Activated T-helper 17 cell treated with anti-CD3 and anti-CD28 coated beads, Interleukin-2, amount 50 U/mL, for 72 hours (primary cell): ENCODE measurements at regions not wholly inside any gene's neighbourhood (a gene's known extent, or its start where the extent isn't known, plus 50 kb on each side); places are given as distances from the start of the nearest gene placed in this dataset.

Experiments used
- ATAC-seq: fragments of 150-1000 bp; cut with Tn5 transposase; replicated peaks from 2 replicates; pipeline ENCODE4 v1.10.0; 2021; ENCODE audit warnings: mild to moderate bottlenecking, moderate library complexity
- H3K27ac Mint-ChIP-seq: one replicate; pipeline ENCODE4 v1.8.0; 2022; ENCODE audit warnings: mixed read lengths
- H3K27me3 Mint-ChIP-seq: one replicate; pipeline ENCODE4 v1.8.0; 2022; ENCODE audit warnings: mixed read lengths
- H3K36me3 Mint-ChIP-seq: one replicate; pipeline ENCODE4 v1.8.0; 2022; ENCODE audit warnings: low read depth, mild to moderate bottlenecking, mixed read lengths
- H3K4me1 Mint-ChIP-seq: one replicate; pipeline ENCODE4 v1.8.0; 2022; ENCODE audit warnings: mixed read lengths
- H3K4me3 Mint-ChIP-seq: one replicate; pipeline ENCODE4 v1.8.0; 2022; ENCODE audit warnings: mild to moderate bottlenecking, mixed read lengths
- H3K9me3 Mint-ChIP-seq: one replicate; pipeline ENCODE4 v1.8.0; 2022; ENCODE audit warnings: mixed read lengths

DNA sequence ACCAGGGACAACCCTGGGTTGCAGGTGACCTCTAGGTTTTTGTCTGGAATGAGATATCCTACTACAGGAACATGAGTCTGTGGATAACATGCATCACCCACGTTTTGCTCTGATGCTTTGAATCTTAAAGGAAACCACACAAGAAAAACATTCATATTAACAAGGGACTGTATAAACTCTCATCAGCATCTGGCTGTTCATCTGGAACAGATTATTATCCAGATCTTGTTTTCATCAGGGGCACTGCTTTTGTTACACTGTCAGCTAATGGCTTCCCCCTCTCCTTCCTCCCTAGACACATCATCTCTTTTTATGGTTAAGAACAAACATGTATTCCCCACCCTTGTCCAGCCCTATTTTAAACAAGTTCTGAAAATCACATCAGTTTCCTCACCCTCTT lies 1095.7 kb downstream of the AACS start:
- H3K4me3 Mint-ChIP-seq = no peak overlapping the region
- H3K36me3 Mint-ChIP-seq = no peaks in the 10 kb centered on the region
- peaks cover 6% of the 10 kb centered on the region for H3K9me3 Mint-ChIP-seq
- no peak for ATAC-seq
- H3K27me3 Mint-ChIP-seq = peaks cover 3% of the 10 kb centered on the region
- no peaks in the 10 kb centered on the region for H3K4me1 Mint-ChIP-seq
- no peak overlapping the region for H3K27ac Mint-ChIP-seq

DNA sequence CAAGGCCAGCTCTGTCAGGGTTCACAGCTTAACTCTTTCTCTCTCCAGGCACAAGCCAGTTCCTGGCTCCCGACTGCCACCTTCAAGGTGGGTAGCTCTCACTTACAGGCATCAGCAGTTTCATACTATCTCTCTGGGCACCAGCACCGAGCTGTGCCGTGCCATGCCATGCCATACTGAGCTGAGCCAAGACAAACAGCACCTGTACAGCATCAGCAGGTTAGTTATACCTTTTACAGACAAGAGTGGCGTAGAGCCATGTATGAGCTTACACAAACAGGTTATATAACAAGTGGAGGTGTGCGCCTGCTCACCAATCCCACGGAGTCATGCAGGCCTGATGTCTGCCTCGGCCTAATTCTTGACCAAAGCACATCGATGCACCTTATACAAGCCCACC lies 1098.7 kb downstream of the AACS start:
- no peaks in the 10 kb centered on the region for H3K36me3 Mint-ChIP-seq
- no peak overlapping the region for H3K27ac Mint-ChIP-seq
- H3K9me3 Mint-ChIP-seq = peaks cover 6% of the 10 kb centered on the region
- no peak for ATAC-seq
- H3K4me3 Mint-ChIP-seq = no peak overlapping the region
- H3K4me1 Mint-ChIP-seq = no peaks in the 10 kb centered on the region
- H3K27me3 Mint-ChIP-seq = peaks cover 3% of the 10 kb centered on the region

DNA sequence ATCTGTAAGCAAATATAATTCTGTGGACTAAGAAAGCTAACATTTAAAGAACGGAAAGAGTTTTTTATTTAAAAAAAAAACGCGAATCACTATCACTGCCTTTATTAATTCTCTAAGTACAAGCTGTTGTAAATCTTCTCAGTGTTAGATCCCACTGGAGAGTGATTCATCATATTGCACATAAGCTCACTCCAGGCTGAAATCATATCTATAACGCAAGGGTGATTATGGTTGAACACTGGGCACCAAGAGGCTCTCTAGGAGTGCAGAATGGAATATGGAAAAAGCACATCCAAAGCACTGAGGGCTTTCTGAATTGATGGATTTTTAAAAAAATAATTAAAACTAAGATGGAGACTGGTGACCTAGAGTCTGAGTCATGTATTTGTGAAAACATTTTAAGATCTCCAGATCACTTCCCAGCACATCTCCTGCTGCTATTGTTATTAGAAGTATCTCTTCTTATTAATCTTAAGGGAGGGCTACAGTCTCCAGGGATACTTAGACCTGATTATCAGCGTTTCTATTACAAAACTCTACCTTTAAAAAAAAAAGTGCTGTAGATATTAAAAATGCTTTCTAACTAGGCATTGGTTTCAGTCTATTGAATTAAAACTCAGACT lies 1106.8 kb downstream of the AACS start:
- Mint-ChIP-seq H3K4me1 (no peaks in the 10 kb centered on the region), H3K27ac (no peak overlapping the region), H3K9me3 (no peaks in the 10 kb centered on the region), H3K27me3 (peaks cover 4% of the 10 kb centered on the region), H3K4me3 (no peak overlapping the region), H3K36me3 (no peaks in the 10 kb centered on the region)
- no peak for ATAC-seq

DNA sequence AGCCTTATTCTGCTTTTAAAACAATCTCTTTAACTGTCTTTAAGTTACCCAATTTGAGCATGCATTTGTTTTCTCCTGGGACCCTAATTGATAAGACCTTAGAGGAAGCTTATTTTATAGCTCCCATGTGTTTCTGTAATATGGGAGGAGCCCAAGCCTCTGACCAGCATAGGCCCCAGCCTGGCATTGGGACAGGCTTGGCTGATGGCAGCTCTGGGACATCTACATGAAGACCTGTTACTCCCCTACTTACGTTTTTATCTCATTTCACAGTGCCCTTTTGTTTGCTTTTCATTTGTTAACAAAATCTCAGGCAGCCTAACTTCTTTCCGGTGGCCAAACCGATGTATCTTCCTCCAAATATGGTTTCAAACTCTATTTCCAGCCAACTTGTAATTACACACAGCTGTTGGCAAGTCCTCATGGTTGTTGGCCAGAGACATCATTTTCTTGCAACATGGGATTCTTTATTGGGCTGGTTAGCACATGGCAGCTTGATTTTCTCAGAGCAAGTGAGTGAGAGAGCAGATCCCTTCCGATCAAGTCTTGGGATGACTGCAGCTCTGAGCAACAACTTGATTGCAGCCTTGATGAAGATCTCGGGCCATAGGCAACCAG lies 1117.5 kb downstream of the AACS start:
- no peak overlapping the region for H3K27ac Mint-ChIP-seq

DNA sequence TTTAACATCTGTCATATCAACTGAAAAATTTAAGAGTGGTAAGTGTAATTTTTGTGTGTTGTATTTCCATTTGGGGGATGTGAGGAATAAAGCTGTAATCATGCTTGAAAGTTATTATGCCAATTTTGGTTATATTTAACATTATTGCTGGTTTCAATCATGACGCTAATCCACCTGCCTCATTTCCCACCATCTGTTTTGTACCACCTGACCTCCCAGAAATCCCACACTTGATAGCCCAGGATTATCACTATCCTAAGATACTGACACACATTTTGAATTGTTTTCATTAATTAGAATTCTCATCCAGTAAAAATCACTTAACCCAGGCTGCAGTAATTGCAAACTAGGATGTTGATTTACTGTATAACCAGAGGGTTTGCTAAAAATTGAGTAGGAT lies 1119.8 kb downstream of the AACS start:
- no peak for ATAC-seq

More for the DNA sequence above, 1117.5 kb downstream of the AACS start:
- peaks cover 7% of the 10 kb centered on the region for H3K9me3 Mint-ChIP-seq
- no peaks in the 10 kb centered on the region for H3K36me3 Mint-ChIP-seq
- ATAC-seq = no peak
- no peak overlapping the region for H3K4me3 Mint-ChIP-seq
- no peaks in the 10 kb centered on the region for H3K4me1 Mint-ChIP-seq
- H3K27me3 Mint-ChIP-seq = peaks cover 7% of the 10 kb centered on the region

DNA sequence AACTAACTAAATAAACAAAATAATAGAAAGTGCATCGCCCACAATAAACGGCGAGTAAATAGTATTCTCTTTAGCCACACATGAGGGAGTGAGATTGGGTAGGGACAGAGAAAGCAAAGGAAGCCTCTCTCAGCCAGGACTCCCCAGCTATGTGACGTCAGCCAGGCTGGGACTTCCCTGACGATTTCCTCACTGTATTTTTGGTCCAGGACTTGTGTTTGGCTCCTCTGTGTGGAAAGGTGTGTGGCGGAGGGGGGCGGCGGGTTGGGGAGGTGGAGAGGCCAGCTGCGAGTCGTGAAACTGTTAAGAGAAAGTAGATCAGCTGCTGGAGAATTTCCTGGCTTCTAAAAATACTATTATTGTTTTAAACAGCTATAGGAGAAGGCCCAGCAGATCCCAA lies 1124.6 kb downstream of the AACS start:
- Mint-ChIP-seq H3K27ac (no peak overlapping the region), H3K27me3 (peaks cover 21% of the 10 kb centered on the region), H3K4me3 (no peak overlapping the region), H3K9me3 (no peaks in the 10 kb centered on the region), H3K4me1 (no peaks in the 10 kb centered on the region), H3K36me3 (no peaks in the 10 kb centered on the region)
- ATAC-seq = no peak

More for the DNA sequence above, 1119.8 kb downstream of the AACS start:
- Mint-ChIP-seq H3K27ac (no peak overlapping the region), H3K4me1 (no peaks in the 10 kb centered on the region), H3K9me3 (peaks cover 6% of the 10 kb centered on the region), H3K27me3 (peaks cover 25% of the 10 kb centered on the region), H3K4me3 (no peak overlapping the region), H3K36me3 (no peaks in the 10 kb centered on the region)

DNA sequence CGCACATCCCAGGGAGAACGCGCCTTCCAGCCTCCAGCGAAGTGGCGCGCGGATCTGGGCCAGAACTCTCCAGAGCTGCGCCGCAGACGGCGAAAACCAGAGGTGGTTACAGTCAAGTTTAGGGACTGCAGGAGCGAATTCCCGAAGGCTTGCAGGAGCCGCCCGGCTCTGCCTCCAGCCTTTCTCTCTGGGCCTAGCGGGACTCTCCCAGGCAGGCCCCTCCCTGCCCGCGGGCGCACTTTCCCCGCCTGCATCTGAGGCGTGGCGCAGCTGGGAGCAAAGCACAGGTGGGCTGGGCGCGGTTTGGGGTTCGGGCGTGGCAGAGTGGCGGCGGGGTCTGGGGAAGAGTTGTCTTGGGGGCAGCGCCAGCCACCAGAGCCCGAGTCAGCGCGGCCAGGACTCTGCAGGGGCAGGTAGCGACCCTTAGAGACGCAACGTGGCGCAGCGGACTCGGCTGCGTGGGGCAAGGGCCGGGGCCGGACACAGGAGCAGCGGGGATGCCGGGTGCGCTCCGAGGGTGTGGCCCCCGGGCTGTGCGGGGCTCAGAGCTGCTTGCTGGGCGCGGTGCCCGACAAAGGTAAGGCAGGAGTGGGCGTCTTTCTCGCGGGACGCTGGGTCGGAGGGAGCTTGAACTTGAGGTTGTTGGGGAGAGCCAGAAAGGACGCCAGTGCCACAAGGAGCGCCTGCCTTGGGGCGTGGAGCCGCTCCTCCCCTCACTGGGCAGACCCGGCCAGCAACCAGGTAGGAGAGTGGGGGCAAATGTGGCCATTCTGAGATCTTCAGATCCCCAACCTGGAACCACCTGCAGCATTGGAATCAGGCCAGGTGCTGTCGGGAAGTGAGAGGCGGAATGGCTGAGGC lies 1126.0 kb downstream of the AACS start:
- Mint-ChIP-seq H3K27me3 (peaks cover 20% of the 10 kb centered on the region), H3K36me3 (no peaks in the 10 kb centered on the region), H3K4me1 (no peaks in the 10 kb centered on the region), H3K9me3 (peaks cover 6% of the 10 kb centered on the region), H3K4me3 (no peak overlapping the region), H3K27ac (no peak overlapping the region)
- no peak for ATAC-seq

DNA sequence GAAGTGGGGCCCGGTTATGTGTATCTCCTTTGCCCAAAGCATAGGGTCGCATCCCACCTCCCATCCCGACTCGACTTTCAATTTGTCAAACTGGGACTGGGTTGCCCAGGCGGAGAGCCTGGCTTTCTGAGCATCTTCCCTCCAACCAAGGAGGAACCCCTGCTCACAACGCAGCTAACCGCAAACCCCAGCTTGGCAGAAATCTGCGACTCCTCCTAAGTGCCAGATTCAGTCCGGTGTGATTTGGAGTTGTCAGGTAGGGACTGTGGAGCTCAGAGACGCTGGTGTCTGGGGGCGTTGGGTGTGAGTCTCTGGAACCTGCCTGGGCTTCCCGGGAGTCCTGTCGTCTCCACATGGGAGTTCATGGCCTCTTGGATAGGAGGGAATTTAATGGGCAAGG lies 1126.7 kb downstream of the AACS start:
- H3K4me1 Mint-ChIP-seq = no peaks in the 10 kb centered on the region
- H3K9me3 Mint-ChIP-seq = peaks cover 6% of the 10 kb centered on the region
- ATAC-seq = no peak
- no peak overlapping the region for H3K27ac Mint-ChIP-seq
- no peaks in the 10 kb centered on the region for H3K36me3 Mint-ChIP-seq
- H3K4me3 Mint-ChIP-seq = no peak overlapping the region
- H3K27me3 Mint-ChIP-seq = peaks cover 20% of the 10 kb centered on the region

DNA sequence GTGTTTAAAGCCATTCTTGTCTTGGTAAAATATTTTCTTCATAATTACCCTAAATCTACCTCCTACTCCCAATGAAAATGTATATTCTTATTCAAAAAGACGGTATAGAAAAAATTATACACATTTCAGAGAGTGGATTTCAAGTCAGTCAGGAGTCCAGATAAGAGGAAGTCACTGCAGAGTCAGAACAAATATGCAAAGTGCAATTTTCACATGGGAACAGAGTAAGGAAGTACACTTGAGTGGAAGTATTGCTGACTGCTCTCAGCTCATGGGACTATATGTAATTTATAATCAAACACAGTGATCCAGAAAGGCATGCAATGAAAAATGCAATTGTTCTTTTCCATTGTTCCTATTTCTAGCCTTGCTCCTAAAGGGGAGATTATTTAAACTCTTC lies 1128.0 kb downstream of the AACS start:
- H3K36me3 Mint-ChIP-seq = no peaks in the 10 kb centered on the region
- H3K4me3 Mint-ChIP-seq = no peak overlapping the region
- H3K27me3 Mint-ChIP-seq = peaks cover 16% of the 10 kb centered on the region
- peaks cover 10% of the 10 kb centered on the region for H3K9me3 Mint-ChIP-seq
- no peaks in the 10 kb centered on the region for H3K4me1 Mint-ChIP-seq
- no peak overlapping the region for H3K27ac Mint-ChIP-seq
- no peak for ATAC-seq

DNA sequence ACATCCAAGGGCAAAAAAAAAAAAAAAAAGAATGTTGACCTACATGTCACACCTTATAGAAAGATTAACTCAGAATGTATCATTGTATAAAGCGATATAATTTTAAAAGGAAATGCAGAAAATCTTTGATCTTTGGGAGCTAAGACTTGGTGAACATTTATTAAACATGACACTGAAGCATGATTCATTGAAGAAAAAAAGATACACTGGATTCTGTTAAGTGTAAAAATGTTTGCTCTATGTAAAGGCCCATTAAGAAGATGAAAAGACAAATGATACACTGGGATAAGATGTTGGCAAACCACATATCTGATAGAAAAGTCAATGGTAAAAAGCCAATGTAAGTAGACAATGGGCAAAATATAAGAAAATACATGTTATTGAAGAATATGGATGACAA lies 1131.0 kb downstream of the AACS start:
- Mint-ChIP-seq H3K27me3 (peaks cover 2% of the 10 kb centered on the region), H3K9me3 (peaks cover 10% of the 10 kb centered on the region), H3K4me3 (no peak overlapping the region), H3K36me3 (no peaks in the 10 kb centered on the region), H3K27ac (no peak overlapping the region), H3K4me1 (no peaks in the 10 kb centered on the region)
- no peak for ATAC-seq

DNA sequence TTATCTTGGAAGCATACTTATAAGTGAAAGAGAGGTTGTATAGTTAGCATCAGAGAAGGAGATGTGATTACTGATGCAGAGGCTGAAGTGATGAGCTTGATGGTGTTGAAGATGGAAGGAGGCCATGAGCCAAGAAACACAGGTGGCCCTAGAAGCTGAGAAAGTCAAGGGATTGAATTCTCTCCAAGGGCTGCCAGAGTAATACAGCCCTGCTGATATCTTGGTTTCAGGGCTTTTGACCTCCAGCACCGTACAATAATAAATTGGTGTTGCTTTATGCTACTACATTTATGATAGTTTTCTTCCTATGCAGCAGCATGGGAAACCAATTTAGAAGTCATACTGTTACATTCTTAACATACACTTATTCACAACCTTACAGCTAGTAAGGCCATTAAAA lies 1133.3 kb downstream of the AACS start:
- Mint-ChIP-seq H3K27ac (no peak overlapping the region), H3K4me1 (no peaks in the 10 kb centered on the region), H3K36me3 (no peaks in the 10 kb centered on the region), H3K9me3 (peaks cover 10% of the 10 kb centered on the region), H3K27me3 (peaks cover 2% of the 10 kb centered on the region), H3K4me3 (no peak overlapping the region)
- ATAC-seq = no peak

DNA sequence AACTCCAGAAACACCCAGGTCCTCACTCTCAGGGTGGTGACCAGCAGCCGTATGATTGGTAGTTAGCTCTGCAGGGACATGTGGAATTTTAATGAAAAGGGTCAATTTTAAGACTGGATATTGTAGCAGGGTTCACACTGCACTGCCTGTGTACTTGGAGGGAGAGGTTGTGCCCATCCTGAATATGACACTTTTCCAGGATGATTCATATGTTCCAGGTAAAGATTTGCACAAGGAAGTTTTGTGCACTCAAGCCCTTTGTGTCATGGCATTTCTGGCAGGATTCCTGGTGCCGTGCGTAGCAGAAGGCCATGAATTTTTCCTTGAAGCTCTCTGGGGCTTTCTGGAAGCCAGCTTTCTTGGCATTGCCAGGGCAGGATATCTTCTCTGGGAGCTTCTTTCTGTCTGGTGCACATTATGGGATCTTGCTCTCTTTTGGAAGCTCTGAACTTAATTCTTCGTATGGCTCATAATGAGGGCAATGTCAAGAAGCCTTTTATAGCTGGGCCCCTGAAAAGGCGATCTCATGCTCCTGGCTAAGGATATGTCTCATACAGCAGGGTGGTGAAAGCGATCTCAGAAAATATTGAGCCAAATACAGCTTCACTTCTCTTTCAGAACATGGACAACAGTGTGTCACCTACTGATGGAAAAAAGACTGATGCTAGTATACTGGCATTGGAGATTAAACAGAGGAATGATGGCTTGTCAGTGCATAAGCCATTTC lies 1133.9 kb downstream of the AACS start:
- H3K9me3 Mint-ChIP-seq = peaks cover 10% of the 10 kb centered on the region
- peaks cover 2% of the 10 kb centered on the region for H3K27me3 Mint-ChIP-seq
- no peak overlapping the region for H3K4me3 Mint-ChIP-seq
- ATAC-seq = no peak
- no peaks in the 10 kb centered on the region for H3K36me3 Mint-ChIP-seq
- H3K4me1 Mint-ChIP-seq = no peaks in the 10 kb centered on the region
- H3K27ac Mint-ChIP-seq = no peak overlapping the region

DNA sequence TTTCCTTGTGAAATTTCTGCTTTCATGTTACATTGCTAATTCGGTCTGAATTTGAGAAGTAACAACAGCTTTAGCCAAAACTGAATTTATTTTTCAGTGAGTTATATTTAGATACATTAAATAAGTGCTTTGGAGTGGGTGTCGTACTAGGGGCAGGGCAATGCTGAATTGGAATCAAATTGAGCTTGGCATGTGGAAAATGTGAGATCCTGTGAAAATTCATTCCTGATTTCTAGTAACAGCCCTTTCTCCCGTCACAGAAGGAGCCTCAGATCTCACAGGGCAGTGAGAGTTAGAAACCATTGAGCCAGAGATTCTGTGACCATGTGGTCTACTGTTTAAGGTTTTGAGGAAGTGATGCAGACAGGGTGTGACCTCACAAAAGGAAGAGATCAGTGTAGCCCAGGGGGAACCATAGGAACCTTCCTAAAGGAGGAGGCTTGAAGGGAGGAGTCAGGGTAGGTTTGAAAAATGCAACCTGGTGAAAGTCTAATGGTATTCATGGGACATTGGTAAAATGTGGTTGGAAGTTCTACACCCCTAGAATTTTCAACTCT lies 1136.8 kb downstream of the AACS start:
- Mint-ChIP-seq H3K27me3 (peaks cover 4% of the 10 kb centered on the region), H3K27ac (no peak overlapping the region), H3K36me3 (no peaks in the 10 kb centered on the region), H3K9me3 (peaks cover 7% of the 10 kb centered on the region), H3K4me1 (no peaks in the 10 kb centered on the region), H3K4me3 (no peak overlapping the region)
- no peak for ATAC-seq

DNA sequence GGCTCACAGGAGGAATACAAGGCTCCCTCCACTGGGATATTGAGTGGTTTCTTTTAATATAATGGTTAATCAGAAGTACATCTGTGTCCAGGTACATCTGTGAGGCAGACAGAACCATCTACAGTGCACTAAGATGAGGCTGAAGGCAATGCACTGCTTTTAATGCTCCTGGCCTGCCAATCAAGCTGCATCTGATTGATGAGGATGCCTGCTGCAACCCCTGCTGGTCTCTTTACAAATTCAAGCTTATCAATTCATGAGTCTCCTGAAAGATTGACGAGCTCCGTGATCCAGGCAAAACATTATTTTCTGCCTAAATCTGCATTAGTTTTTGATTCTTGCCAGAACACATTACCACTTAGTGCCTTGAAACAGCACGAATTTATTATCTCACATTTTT lies 1139.1 kb downstream of the AACS start:
- H3K27me3 Mint-ChIP-seq = peaks cover 4% of the 10 kb centered on the region
- H3K4me1 Mint-ChIP-seq = no peaks in the 10 kb centered on the region
- H3K4me3 Mint-ChIP-seq = no peak overlapping the region
- no peak for ATAC-seq
- H3K27ac Mint-ChIP-seq = no peak overlapping the region
- peaks cover 4% of the 10 kb centered on the region for H3K9me3 Mint-ChIP-seq
- H3K36me3 Mint-ChIP-seq = no peaks in the 10 kb centered on the region
